ENCODE measurements at regions not wholly inside any gene's neighbourhood (a gene's known extent, or its start where the extent isn't known, plus 50 kb on each side); places are given as distances from the start of the nearest gene placed in this dataset.
"Not testable (repeated sequence)": the region's sequence is repeated elsewhere in the genome, so short reads cannot be mapped to it uniquely, and the experiment has no call there.

DNA sequence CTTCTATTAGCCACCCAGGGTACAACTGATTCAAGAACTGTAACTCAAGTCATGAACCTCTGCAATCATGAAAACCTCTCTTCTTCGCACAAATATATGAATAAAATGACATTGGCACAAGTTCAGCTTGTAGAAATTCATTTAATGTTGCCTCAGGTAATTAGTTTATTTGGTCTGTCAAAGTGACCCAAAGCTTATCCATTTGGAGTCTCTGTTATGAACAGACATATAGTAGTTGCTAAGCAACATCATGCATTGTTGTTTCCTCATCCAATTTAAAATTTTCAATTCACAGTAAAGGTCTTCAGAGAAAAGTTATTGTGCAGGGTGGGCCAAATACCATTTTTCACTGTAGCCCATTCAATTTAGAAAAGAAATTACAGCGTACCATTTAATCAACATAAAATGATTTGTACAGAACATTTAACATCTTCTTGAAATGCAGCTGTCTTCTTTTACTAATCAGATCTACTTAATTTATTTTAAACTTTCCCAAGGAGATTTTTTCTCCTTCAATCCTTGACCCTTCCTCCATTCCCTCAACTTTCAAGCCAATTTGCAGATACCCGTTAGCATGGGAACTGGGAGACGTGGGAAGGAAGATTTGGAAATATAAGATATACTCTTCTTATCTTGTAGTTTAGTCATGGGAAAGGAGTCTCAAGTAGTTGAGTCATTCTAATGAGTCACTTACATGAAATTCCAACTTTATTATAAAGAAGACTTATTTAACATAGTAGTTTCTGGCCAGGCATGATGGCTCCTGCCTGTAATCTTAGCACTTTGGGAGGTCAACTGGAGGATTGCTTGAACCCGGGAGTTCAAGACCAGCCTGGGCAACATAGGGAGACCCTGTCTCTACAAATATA is 231.3 kb downstream of the ATPSCKMT start:
- H3K4me1 ChIP-seq (ENCODE audit: control insufficient read depth, insufficient read depth, low read length, poor library complexity, severe bottlenecking), result peaks cover 6% of the 10 kb centered on the region
- H3K36me3 ChIP-seq (ENCODE audit: control insufficient read depth, insufficient read depth, low read length), result no peaks in the 10 kb centered on the region
- WGBS, 2 experiments (ENCODE audit: insufficient coverage in 2 of 2), result 90 to 100% methylated on average over 1 to 2 of the region's 5 CpGs
- peak overlapping the region; percentile 93 for H3K27ac ChIP-seq (ENCODE audit: low read depth, low read length, severe bottlenecking)
- H3K9me3 ChIP-seq (ENCODE audit: control insufficient read depth, low read length), result no peaks in the 10 kb centered on the region
- H3K4me3 ChIP-seq (ENCODE audit: extremely low read depth, insufficient read depth, low read length, poor library complexity, severe bottlenecking), result no peak overlapping the region

DNA sequence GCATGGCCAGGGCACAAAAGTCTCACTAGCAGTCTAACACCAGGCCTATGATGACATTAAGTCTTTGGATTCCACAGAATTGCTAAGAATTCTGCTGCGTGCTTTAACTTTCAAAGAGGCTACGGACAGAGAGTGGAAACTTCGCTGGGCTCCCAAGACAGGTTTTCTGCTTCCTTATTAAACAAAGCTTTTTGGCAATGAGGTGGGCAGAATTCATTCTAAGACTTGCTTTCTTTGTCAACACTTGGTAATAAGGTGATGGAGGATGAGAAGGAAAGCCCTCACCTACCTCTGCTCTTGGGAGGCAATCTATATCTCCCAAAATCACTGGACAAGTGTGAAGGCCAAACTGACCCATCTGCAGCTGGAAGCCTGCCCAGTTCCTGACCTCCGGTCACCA is 231.9 kb downstream of the ATPSCKMT start:
- H3K9me3 ChIP-seq (ENCODE audit: control insufficient read depth, low read length), result no peaks in the 10 kb centered on the region
- peaks cover 6% of the 10 kb centered on the region for H3K4me1 ChIP-seq (ENCODE audit: control insufficient read depth, insufficient read depth, low read length, poor library complexity, severe bottlenecking)
- no peak overlapping the region for H3K4me3 ChIP-seq (ENCODE audit: extremely low read depth, insufficient read depth, low read length, poor library complexity, severe bottlenecking)
- peak overlapping the region; percentile 93 for H3K27ac ChIP-seq (ENCODE audit: low read depth, low read length, severe bottlenecking)
- no peaks in the 10 kb centered on the region for H3K36me3 ChIP-seq (ENCODE audit: control insufficient read depth, insufficient read depth, low read length)
- 64 to 84% methylated on average over 2 to 4 of the region's 4 CpGs for WGBS, 2 experiments (ENCODE audit: insufficient coverage in 2 of 2)

DNA sequence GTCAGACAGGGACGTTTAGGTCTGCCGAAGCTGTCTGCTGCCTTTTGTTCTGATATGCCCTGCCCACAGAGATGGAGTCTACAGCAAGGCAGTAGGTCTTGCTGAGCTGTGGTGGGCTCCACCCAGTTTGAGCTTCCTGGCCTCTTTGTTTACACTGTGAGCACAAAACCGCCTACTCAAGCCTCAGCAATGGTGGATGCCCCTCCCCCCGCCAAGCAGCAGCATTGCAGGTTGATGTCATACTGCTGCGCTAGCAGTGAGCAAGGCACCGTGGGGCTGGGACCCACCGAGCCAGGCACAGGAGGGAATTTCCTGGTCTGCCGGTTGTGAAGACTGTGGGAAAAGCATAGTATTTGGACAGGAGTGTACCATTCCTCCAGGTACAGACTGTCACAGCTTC is 233.1 kb downstream of the ATPSCKMT start:
- H3K4me3 ChIP-seq (ENCODE audit: extremely low read depth, insufficient read depth, low read length, poor library complexity, severe bottlenecking); H3K4me1 ChIP-seq (ENCODE audit: control insufficient read depth, insufficient read depth, low read length, poor library complexity, severe bottlenecking); H3K36me3 ChIP-seq (ENCODE audit: control insufficient read depth, insufficient read depth, low read length); H3K27ac ChIP-seq (ENCODE audit: low read depth, low read length, severe bottlenecking); H3K9me3 ChIP-seq (ENCODE audit: control insufficient read depth, low read length): not testable (repeated sequence)
- WGBS, 2 experiments (ENCODE audit: insufficient coverage in 2 of 2), result 70 to 72% methylated on average over 7 to 8 of the region's 8 CpGs

DNA sequence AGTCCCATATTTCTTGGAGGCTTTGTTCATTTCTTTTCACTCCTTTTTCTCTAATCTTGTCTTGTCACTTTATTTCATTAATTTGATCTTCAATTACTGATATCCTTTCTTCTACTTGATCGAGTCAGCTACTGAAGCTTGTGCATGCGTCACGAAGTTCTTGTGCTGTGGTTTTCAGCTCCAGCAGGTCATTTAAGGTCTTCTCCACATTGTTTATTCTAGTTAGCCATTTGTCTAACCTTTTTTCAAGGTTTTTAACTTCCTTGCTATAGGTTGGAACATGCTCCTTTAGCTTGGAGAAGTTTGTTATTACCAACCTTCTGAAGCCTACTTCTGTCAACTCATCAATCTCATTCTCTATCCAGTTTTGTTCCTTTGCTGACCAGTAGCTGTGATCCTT is 234.0 kb downstream of the ATPSCKMT start:
- not testable (repeated sequence) for H3K27ac ChIP-seq (ENCODE audit: low read depth, low read length, severe bottlenecking); H3K4me1 ChIP-seq (ENCODE audit: control insufficient read depth, insufficient read depth, low read length, poor library complexity, severe bottlenecking); H3K9me3 ChIP-seq (ENCODE audit: control insufficient read depth, low read length); H3K36me3 ChIP-seq (ENCODE audit: control insufficient read depth, insufficient read depth, low read length); H3K4me3 ChIP-seq (ENCODE audit: extremely low read depth, insufficient read depth, low read length, poor library complexity, severe bottlenecking)
- WGBS, 2 experiments (ENCODE audit: insufficient coverage in 2 of 2), result 95 to 100% methylated on average over 3 of the region's 3 CpGs

DNA sequence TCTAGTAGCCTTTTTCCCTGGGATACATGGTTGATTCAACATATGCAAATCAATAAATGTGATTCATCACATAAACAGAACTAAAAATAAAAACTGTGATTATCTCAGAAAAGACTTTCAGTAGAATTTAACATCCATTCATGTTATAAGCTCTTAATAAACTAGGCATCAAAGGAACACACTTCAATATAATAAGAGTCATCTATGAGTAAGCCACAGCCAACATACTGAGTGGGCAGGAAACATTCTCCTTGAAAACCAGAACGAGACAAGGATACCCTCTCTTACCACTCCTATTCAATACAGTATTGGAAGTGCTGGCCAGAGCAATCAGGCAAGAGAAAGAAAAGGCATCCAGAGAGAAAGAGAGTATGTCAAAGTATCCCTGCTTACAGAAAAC is 239.9 kb downstream of the ATPSCKMT start:
- Histone ChIP-seq H3K9me3 (ENCODE audit: control insufficient read depth, low read length) (no peaks in the 10 kb centered on the region), H3K4me1 (ENCODE audit: control insufficient read depth, insufficient read depth, low read length, poor library complexity, severe bottlenecking) (no peaks in the 10 kb centered on the region), H3K36me3 (ENCODE audit: control insufficient read depth, insufficient read depth, low read length) (no peaks in the 10 kb centered on the region), H3K4me3 (ENCODE audit: extremely low read depth, insufficient read depth, low read length, poor library complexity, severe bottlenecking) (no peak overlapping the region), H3K27ac (ENCODE audit: low read depth, low read length, severe bottlenecking) (no peak overlapping the region)
- WGBS, 2 experiments (ENCODE audit: insufficient coverage in 2 of 2), result 83% methylated on average over 1 of the region's 1 CpG; no CpG with 5 or more reads in 1 of the 2 experiments

DNA sequence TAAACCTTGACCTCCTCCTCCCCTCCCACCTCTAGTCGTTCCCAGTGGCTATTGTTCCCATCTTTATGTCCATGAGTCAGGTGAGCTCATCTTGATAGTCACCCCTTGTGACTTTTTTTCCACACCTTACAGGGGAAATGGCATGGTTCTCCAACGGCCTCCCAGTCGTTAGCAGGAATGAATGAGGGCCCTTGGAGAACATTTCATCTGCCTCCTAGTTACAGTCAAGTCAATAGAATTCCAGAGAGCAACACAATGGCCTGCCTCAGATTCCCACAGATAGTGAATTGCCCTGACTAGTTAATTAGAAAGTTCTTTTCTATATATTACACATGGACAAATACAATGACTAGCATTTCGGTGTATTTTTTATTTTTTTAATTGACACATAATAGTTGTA is 262.6 kb downstream of the ATPSCKMT start:
- Histone ChIP-seq H3K36me3 (ENCODE audit: control insufficient read depth, insufficient read depth, low read length) (no peaks in the 10 kb centered on the region), H3K9me3 (ENCODE audit: control insufficient read depth, low read length) (peaks cover 10% of the 10 kb centered on the region), H3K4me1 (ENCODE audit: control insufficient read depth, insufficient read depth, low read length, poor library complexity, severe bottlenecking) (no peaks in the 10 kb centered on the region), H3K27ac (ENCODE audit: low read depth, low read length, severe bottlenecking) (no peak overlapping the region), H3K4me3 (ENCODE audit: extremely low read depth, insufficient read depth, low read length, poor library complexity, severe bottlenecking) (no peak overlapping the region)
- 54 to 74% methylated on average over 2 to 3 of the region's 4 CpGs for WGBS, 2 experiments (ENCODE audit: insufficient coverage in 2 of 2)

DNA sequence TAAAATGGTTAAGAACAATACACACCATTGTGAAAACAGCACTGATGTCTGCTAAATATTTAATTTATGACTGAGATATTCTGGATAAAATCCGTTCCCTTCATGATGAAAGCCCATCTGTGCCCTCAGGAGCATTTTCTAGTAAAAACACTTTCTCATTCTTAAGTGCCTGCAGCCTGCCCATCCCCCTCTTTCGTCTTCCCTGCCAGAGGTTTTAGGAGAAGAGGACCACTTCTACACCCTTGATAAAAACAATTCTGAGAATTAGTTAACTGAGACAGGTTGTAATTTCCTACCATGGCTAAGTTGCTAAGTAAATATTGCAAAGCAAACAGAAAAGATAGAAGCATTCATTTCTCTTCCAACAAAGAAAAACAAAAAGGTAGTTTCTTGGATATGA is 272.6 kb downstream of the ATPSCKMT start:
- WGBS, 2 experiments (ENCODE audit: insufficient coverage in 2 of 2), result no CpG with 5 or more reads among the region's 2 CpGs
- Histone ChIP-seq H3K27ac (ENCODE audit: low read depth, low read length, severe bottlenecking) (no peak overlapping the region), H3K4me3 (ENCODE audit: extremely low read depth, insufficient read depth, low read length, poor library complexity, severe bottlenecking) (no peak overlapping the region), H3K4me1 (ENCODE audit: control insufficient read depth, insufficient read depth, low read length, poor library complexity, severe bottlenecking) (no peaks in the 10 kb centered on the region), H3K36me3 (ENCODE audit: control insufficient read depth, insufficient read depth, low read length) (no peaks in the 10 kb centered on the region), H3K9me3 (ENCODE audit: control insufficient read depth, low read length) (no peaks in the 10 kb centered on the region)

DNA sequence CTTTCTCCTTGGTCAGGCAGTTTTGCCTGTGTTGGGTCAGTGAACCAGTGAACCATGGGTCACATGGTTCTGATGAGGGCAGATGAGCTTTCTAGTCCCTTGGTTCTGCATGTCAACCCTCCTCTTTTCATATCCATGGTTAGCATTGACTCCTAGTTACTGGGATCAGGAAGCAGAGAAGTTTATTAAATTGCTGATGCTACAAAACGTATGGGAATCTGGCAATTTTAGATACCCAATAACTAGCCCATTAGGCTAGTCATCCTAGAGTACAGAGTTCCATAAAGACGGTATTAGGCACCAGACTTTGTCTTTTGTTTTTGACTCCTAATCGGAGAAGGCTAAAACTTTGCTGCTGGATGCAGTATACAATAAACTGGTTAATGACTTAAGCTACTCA is 273.1 kb downstream of the ATPSCKMT start:
- no peaks in the 10 kb centered on the region for H3K4me1 ChIP-seq (ENCODE audit: control insufficient read depth, insufficient read depth, low read length, poor library complexity, severe bottlenecking)
- WGBS, 2 experiments (ENCODE audit: insufficient coverage in 2 of 2), result 94 to 95% methylated on average over 2 to 3 of the region's 3 CpGs
- H3K9me3 ChIP-seq (ENCODE audit: control insufficient read depth, low read length), result no peaks in the 10 kb centered on the region
- H3K36me3 ChIP-seq (ENCODE audit: control insufficient read depth, insufficient read depth, low read length), result no peaks in the 10 kb centered on the region
- no peak overlapping the region for H3K4me3 ChIP-seq (ENCODE audit: extremely low read depth, insufficient read depth, low read length, poor library complexity, severe bottlenecking)
- H3K27ac ChIP-seq (ENCODE audit: low read depth, low read length, severe bottlenecking), result no peak overlapping the region

DNA sequence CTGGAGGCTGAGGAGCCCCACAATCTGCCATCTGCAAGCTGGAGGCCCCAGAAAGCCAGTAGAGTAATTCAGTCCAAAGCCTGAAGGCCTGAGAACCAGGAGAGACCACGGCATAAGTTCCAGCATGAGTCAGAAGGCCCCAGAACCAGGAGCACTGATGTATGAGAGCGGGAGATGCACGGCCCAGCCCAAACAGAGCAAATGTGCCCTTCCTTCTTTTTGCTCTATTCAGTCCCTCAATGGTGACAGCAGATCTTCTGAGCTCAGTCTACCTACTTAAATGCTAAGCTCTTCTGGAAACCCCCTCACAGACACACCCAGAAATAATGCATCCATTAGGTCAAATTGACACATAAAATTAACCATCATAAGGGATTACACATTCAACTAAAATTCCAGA is 277.6 kb downstream of the ATPSCKMT start:
- Histone ChIP-seq H3K36me3 (ENCODE audit: control insufficient read depth, insufficient read depth, low read length) (no peaks in the 10 kb centered on the region), H3K27ac (ENCODE audit: low read depth, low read length, severe bottlenecking) (no peak overlapping the region), H3K4me1 (ENCODE audit: control insufficient read depth, insufficient read depth, low read length, poor library complexity, severe bottlenecking) (no peaks in the 10 kb centered on the region), H3K4me3 (ENCODE audit: extremely low read depth, insufficient read depth, low read length, poor library complexity, severe bottlenecking) (no peak overlapping the region), H3K9me3 (ENCODE audit: control insufficient read depth, low read length) (peaks cover 14% of the 10 kb centered on the region)
- WGBS, 2 experiments (ENCODE audit: insufficient coverage in 2 of 2), result 88 to 91% methylated on average over 3 of the region's 3 CpGs

DNA sequence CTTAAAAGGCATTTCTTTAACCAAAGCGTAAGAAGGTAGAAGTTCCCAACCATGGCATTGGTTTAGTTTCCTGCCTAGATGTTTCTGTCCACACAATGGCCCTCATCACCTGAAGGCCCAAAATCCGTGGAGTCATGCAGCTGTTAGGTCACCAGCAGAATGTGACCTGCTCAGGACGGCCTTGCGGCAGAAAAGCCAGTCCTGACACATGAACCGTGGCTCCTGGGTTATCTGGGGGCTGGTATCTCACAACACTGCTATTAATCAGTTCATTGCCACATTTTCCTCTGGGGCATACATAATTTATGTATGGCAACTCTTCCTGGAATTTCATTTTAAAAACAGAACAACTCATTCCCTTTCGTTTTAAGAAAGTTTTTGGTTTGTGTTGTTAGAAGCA is 278.4 kb downstream of the ATPSCKMT start:
- no peaks in the 10 kb centered on the region for H3K36me3 ChIP-seq (ENCODE audit: control insufficient read depth, insufficient read depth, low read length)
- H3K4me1 ChIP-seq (ENCODE audit: control insufficient read depth, insufficient read depth, low read length, poor library complexity, severe bottlenecking), result no peaks in the 10 kb centered on the region
- no peak overlapping the region for H3K27ac ChIP-seq (ENCODE audit: low read depth, low read length, severe bottlenecking)
- no peak overlapping the region for H3K4me3 ChIP-seq (ENCODE audit: extremely low read depth, insufficient read depth, low read length, poor library complexity, severe bottlenecking)
- WGBS, 2 experiments (ENCODE audit: insufficient coverage in 2 of 2), result 92 to 98% methylated on average over 5 of the region's 6 CpGs
- peaks cover 14% of the 10 kb centered on the region for H3K9me3 ChIP-seq (ENCODE audit: control insufficient read depth, low read length)

DNA sequence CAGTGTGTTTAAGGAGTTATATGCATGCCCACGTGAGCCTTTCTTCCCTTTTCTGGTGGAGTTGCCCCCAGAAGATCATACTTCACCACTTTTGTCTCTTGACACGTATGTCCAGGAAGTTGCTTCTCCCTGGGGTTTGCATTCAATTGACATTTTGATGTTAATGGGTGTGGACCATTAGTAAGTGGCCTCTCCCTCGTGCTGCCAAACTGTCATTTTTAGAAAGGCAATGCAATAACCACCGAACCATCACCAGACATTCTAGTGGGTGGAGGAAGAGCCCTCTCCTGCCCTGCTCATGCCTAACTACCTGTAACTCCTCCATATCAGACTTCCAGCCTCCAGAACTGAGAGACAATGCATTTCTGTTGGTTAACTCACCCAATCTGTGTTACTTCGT is 290.8 kb downstream of the ATPSCKMT start:
- no peaks in the 10 kb centered on the region for H3K9me3 ChIP-seq (ENCODE audit: control insufficient read depth, low read length)
- H3K27ac ChIP-seq (ENCODE audit: low read depth, low read length, severe bottlenecking), result no peak overlapping the region
- no peaks in the 10 kb centered on the region for H3K4me1 ChIP-seq (ENCODE audit: control insufficient read depth, insufficient read depth, low read length, poor library complexity, severe bottlenecking)
- no peak overlapping the region for H3K4me3 ChIP-seq (ENCODE audit: extremely low read depth, insufficient read depth, low read length, poor library complexity, severe bottlenecking)
- H3K36me3 ChIP-seq (ENCODE audit: control insufficient read depth, insufficient read depth, low read length), result no peaks in the 10 kb centered on the region
- WGBS, 2 experiments (ENCODE audit: insufficient coverage in 2 of 2), result 80 to 83% methylated on average over 2 of the region's 5 CpGs

Measured in mesodermal cell (in vitro differentiated cells).